SHP77 treated with DMSO at 0.1 percent for 48 hours (cell line): ENCODE measurements at regions not wholly inside any gene's neighbourhood (a gene's known extent, or its start where the extent isn't known, plus 50 kb on each side); places are given as distances from the start of the nearest gene placed in this dataset.

Experiments
- DNase-seq: peaks from one replicate; lab custom pipeline; 2025; lab: John Stamatoyannopoulos, UW

- DNase-seq: no peak
Observed at GRCh38 chr17:65404761-65405160, 156.7 kb downstream of the AXIN2 start.

GRCh38 chr17:65403626-65404025 lies 157.8 kb downstream of the AXIN2 start:
- DNase-seq: no peak

- DNase-seq: no peak
Observed at GRCh38 chr17:65402513-65403496, 158.6 kb downstream of the AXIN2 start.

- DNase-seq: no peak
Observed at GRCh38 chr17:65401561-65401960, 159.9 kb downstream of the AXIN2 start.

GRCh38 chr17:65400701-65401100 lies 160.7 kb downstream of the AXIN2 start:
- DNase-seq: no peak

GRCh38 chr17:65398040-65398787 lies 163.2 kb downstream of the AXIN2 start:
- DNase-seq: no peak

GRCh38 chr17:65395924-65396323 lies 165.5 kb downstream of the AXIN2 start:
- DNase-seq: no peak

- no peak for DNase-seq
Observed at GRCh38 chr17:65394811-65395472, 166.5 kb downstream of the AXIN2 start.

- DNase-seq: no peak
Observed at GRCh38 chr17:65393514-65393913, 167.9 kb downstream of the AXIN2 start.

GRCh38 chr17:65389949-65390348 lies 171.5 kb downstream of the AXIN2 start:
- no peak for DNase-seq

GRCh38 chr17:65389426-65389825 lies 172.0 kb downstream of the AXIN2 start:
- DNase-seq: no peak

- DNase-seq: no peak
Observed at GRCh38 chr17:65388911-65389310, 172.5 kb downstream of the AXIN2 start.

- DNase-seq: no peak
Observed at GRCh38 chr17:65387322-65387721, 174.1 kb downstream of the AXIN2 start.

- DNase-seq: no peak
Observed at GRCh38 chr17:65385726-65386125, 175.7 kb downstream of the AXIN2 start.

- no peak for DNase-seq
Observed at GRCh38 chr17:65385071-65385470, 176.4 kb downstream of the AXIN2 start.

- no peak for DNase-seq
Observed at GRCh38 chr17:65381152-65381551, 180.3 kb downstream of the AXIN2 start.

GRCh38 chr17:65374966-65375365 lies 186.5 kb downstream of the AXIN2 start:
- DNase-seq: no peak

GRCh38 chr17:65371702-65372101 lies 189.7 kb downstream of the AXIN2 start:
- DNase-seq: no peak

GRCh38 chr17:65370669-65371131 lies 190.7 kb downstream of the AXIN2 start:
- no peak for DNase-seq

- DNase-seq: no peak
Observed at GRCh38 chr17:65368341-65368740, 193.1 kb downstream of the AXIN2 start.

GRCh38 chr17:65366102-65366844 lies 195.2 kb downstream of the AXIN2 start:
- DNase-seq: no peak

- DNase-seq: no peak
Observed at GRCh38 chr17:65365169-65365568, 196.3 kb downstream of the AXIN2 start.
